HL-60 (cell line): ENCODE measurements at regions not wholly inside any gene's neighbourhood (a gene's known extent, or its start where the extent isn't known, plus 50 kb on each side); places are given as distances from the start of the nearest gene placed in this dataset.

ENCODE experiments used
- DNase-seq, 2 experiments: peaks; one replicate each; pipeline ENCODE4 v3.0.0-alpha.2; 2010 to 2020; ENCODE audit warnings: low read depth in 1 of 2, low spot score in 1 of 2
- H3K27ac ChIP-seq: fragments of 250-450 bp; sonication (Bioruptor Pico); replicated peaks from 2 replicates; pipeline ENCODE4 v1.5.1; 2020; ENCODE audit warnings: mild to moderate bottlenecking, moderate library complexity
- H3K27me3 ChIP-seq: fragments of 250-450 bp; sonication (Bioruptor Pico); 2 replicates; pipeline ENCODE4 v1.5.1; 2021; ENCODE audit warnings: mild to moderate bottlenecking, moderate library complexity; ENCODE audit not compliant: insufficient read depth, poor library complexity, severe bottlenecking
- H3K4me3 ChIP-seq: replicated peaks from 2 replicates; pipeline ENCODE4 v1.5.1; 2011; ENCODE audit warnings: mild to moderate bottlenecking, control low read depth, low read length; ENCODE audit not compliant: insufficient read depth
- CTCF ChIP-seq: IDR thresholded peaks from one replicate; pipeline ENCODE4 v1.5.1; 2011; ENCODE audit warnings: low read length, control low read depth, inconsistent platforms; ENCODE audit not compliant: insufficient read depth
- GABPA ChIP-seq: IDR thresholded peaks from 2 replicates; pipeline ENCODE4 v1.6.1; 2012; ENCODE audit warnings: low read depth
- POLR2AphosphoS5 ChIP-seq: IDR thresholded peaks from 2 replicates; pipeline ENCODE4 v1.6.1; 2012; ENCODE audit warnings: low read depth
- REST ChIP-seq: IDR thresholded peaks from 2 replicates; pipeline ENCODE4 v1.6.1; 2012; ENCODE audit warnings: low read depth; ENCODE audit not compliant: insufficient replicate concordance
- SPI1 ChIP-seq: IDR thresholded peaks from 2 replicates; pipeline ENCODE4 v1.6.1; 2012; ENCODE audit warnings: low read depth, mild to moderate bottlenecking, borderline replicate concordance

GRCh38 chr2:6750411-6751158, 115.1 kb downstream of the CMPK2 start:
- no peak for DNase-seq
- no peak overlapping the region for H3K27ac ChIP-seq
- TF ChIP-seq CTCF (no peak), GABPA (no peak)
- no peak overlapping the region for H3K4me3 ChIP-seq
- peaks cover 14% of the 10 kb centered on the region for H3K27me3 ChIP-seq

GRCh38 chr2:6754419-6754818, 111.3 kb downstream of the CMPK2 start:
- Histone ChIP-seq H3K4me3 (no peak overlapping the region), H3K27me3 (peaks cover 14% of the 10 kb centered on the region), H3K27ac (no peak overlapping the region)
- no peak for TF ChIP-seq CTCF
- TF ChIP-seq SPI1 = no peak
- TF ChIP-seq GABPA = no peak
- TF ChIP-seq REST = no peak
- no peak for TF ChIP-seq POLR2AphosphoS5
- DNase-seq = no peak

- H3K27ac ChIP-seq = no peak overlapping the region
Measured at GRCh38 chr2:6755456-6755855, 110.3 kb downstream of the CMPK2 start.

More at GRCh38 chr2:6755456-6755855, 110.3 kb downstream of the CMPK2 start:
- peaks cover 14% of the 10 kb centered on the region for H3K27me3 ChIP-seq
- no peak overlapping the region for H3K4me3 ChIP-seq
- TF ChIP-seq CTCF (no peak), GABPA (no peak), SPI1 (no peak), REST (no peak)
- DNase-seq = no peak
